Panc1 (cell line): ENCODE measurements at regions not wholly inside any gene's neighbourhood (a gene's known extent, or its start where the extent isn't known, plus 50 kb on each side); places are given as distances from the start of the nearest gene placed in this dataset.

Experiments
- ATAC-seq: fragments of 200-7000 bp; cut with Tn5 transposase; 2 replicates; pipeline ENCODE4 v1.9.1; 2020; ENCODE audit warnings: mild to moderate bottlenecking, moderate library complexity
- BruUV-seq: library from RNA; stranded (reverse); fragments of 400-500 nt; replicated peaks from 2 replicates; lab custom pipeline; 2021; lab: Mats Ljungman, UMichigan
- CTCF ChIA-PET: fragments of 300-600 bp; sonication (Branson Sonifier 250); formaldehyde crosslinking; loops from one replicate; lab custom pipeline; 2022; ENCODE audit warnings: antibody characterized with exemption; lab: Charles Lee
- POLR2A ChIA-PET: fragments of 300-600 bp; sonication (Branson Sonifier 250); formaldehyde crosslinking; loops from one replicate; lab custom pipeline; 2022; ENCODE audit warnings: antibody characterized with exemption; lab: Charles Lee
- DNase-seq: peaks from one replicate; pipeline ENCODE4 v3.0.0-alpha.2; 2010; ENCODE audit warnings: low read depth, low spot score
- H3K27ac ChIP-seq: 2 replicates; pipeline ENCODE4 v1.5.1; 2011; ENCODE audit warnings: mild to moderate bottlenecking, low read length, inconsistent platforms
- H3K27me3 ChIP-seq: fragments of 200-500 bp; sonication (Bioruptor generic); 2 replicates; pipeline ENCODE4 v1.6.0; 2014; ENCODE audit warnings: low read length, inconsistent platforms; ENCODE audit not compliant: control insufficient read depth, insufficient read depth
- H3K36me3 ChIP-seq: fragments of 200-500 bp; sonication (Bioruptor generic); 2 replicates; pipeline ENCODE4 v1.5.1; 2014; ENCODE audit warnings: inconsistent platforms, mild to moderate bottlenecking, low read length, moderate library complexity; ENCODE audit not compliant: control insufficient read depth, insufficient read depth
- H3K4me1 ChIP-seq: 2 replicates; pipeline ENCODE4 v1.5.1; 2011; ENCODE audit warnings: inconsistent platforms, mild to moderate bottlenecking, low read length, moderate library complexity; ENCODE audit not compliant: control insufficient read depth, insufficient read depth
- H3K4me3 ChIP-seq, 2 experiments: 2 replicates each; pipeline ENCODE4 v1.5.1; 2011 to 2012; ENCODE audit warnings: low read depth in 2 of 2, low read length in 2 of 2, mild to moderate bottlenecking in 2 of 2, inconsistent platforms in 1 of 2, moderate library complexity in 1 of 2
- H3K9me3 ChIP-seq: fragments of 200-500 bp; sonication (Bioruptor generic); 2 replicates; pipeline ENCODE4 v1.5.1; 2014; ENCODE audit warnings: low read depth, mild to moderate bottlenecking, inconsistent platforms, low read length, moderate library complexity; ENCODE audit not compliant: control insufficient read depth, insufficient read depth
- CTCF ChIP-seq: fragments of 450-650 bp; IDR thresholded peaks from 2 replicates; pipeline ENCODE4 v1.5.1; 2017; ENCODE audit warnings: mild to moderate bottlenecking
- POLR2AphosphoS5 ChIP-seq: IDR thresholded peaks from 2 replicates; pipeline ENCODE4 v1.6.1; 2012; ENCODE audit warnings: mild to moderate bottlenecking, low read depth, low read length, moderate library complexity
- SIN3A ChIP-seq: IDR thresholded peaks from 2 replicates; pipeline ENCODE4 v1.6.1; 2012; ENCODE audit warnings: low read depth, mild to moderate bottlenecking, low read length, moderate library complexity, borderline replicate concordance; ENCODE audit not compliant: insufficient read depth
- TCF7L2 ChIP-seq: IDR thresholded peaks from 2 replicates; pipeline ENCODE4 v1.6.1; 2011; ENCODE audit warnings: mild to moderate bottlenecking, low read depth, low read length, inconsistent platforms
- in situ Hi-C: cut with HindIII; loops from 2 replicates; pipeline ENCODE4 v1.10.0; 2016; ENCODE audit warnings: low sequenced_read_pairs, low pct_unique_long_range_greater_than_20kb
- intact Hi-C: fragments of 100-400 bp; cut with micrococcal nuclease; formaldehyde crosslinking; loops from one replicate; pipeline ENCODE4 v1.10.0; 2022; ENCODE audit not compliant: unreplicated experiment
- TF ChIP-seq, protein P1 (sequence below), 2 experiments: IDR thresholded peaks; 2 replicates each; pipeline ENCODE4 v1.6.1; 2011 to 2012; ENCODE audit warnings: low read depth in 2 of 2, control low read depth in 1 of 2, low read length in 1 of 2, mild to moderate bottlenecking in 1 of 2, moderate library complexity in 1 of 2; ENCODE audit not compliant: insufficient read depth in 1 of 2

- in situ Hi-C loops = no loop called here
- Histone ChIP-seq H3K27me3 (no peaks in the 10 kb centered on the region; the same call in 1 of the 2 replicates), H3K36me3 (no peaks in the 10 kb centered on the region), H3K9me3 (no peaks in the 10 kb centered on the region), H3K27ac (no peak overlapping the region), H3K4me1 (no peaks in the 10 kb centered on the region), H3K4me3 (no peak overlapping the region)
- TF ChIP-seq TCF7L2 (no peak), CTCF (no peak), SIN3A (no peak), POLR2AphosphoS5 (no peak)
- TF ChIP-seq, protein P1, sequence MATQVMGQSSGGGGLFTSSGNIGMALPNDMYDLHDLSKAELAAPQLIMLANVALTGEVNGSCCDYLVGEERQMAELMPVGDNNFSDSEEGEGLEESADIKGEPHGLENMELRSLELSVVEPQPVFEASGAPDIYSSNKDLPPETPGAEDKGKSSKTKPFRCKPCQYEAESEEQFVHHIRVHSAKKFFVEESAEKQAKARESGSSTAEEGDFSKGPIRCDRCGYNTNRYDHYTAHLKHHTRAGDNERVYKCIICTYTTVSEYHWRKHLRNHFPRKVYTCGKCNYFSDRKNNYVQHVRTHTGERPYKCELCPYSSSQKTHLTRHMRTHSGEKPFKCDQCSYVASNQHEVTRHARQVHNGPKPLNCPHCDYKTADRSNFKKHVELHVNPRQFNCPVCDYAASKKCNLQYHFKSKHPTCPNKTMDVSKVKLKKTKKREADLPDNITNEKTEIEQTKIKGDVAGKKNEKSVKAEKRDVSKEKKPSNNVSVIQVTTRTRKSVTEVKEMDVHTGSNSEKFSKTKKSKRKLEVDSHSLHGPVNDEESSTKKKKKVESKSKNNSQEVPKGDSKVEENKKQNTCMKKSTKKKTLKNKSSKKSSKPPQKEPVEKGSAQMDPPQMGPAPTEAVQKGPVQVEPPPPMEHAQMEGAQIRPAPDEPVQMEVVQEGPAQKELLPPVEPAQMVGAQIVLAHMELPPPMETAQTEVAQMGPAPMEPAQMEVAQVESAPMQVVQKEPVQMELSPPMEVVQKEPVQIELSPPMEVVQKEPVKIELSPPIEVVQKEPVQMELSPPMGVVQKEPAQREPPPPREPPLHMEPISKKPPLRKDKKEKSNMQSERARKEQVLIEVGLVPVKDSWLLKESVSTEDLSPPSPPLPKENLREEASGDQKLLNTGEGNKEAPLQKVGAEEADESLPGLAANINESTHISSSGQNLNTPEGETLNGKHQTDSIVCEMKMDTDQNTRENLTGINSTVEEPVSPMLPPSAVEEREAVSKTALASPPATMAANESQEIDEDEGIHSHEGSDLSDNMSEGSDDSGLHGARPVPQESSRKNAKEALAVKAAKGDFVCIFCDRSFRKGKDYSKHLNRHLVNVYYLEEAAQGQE (IDR thresholded peaks at IDR 0.05; ENCODE audit: insufficient read depth in 1 of 2, low read depth in 2 of 2, low read length in 1 of 2) = no peak
- no peak for DNase-seq
- BruUV-seq = no TSS peak
- POLR2A ChIA-PET = no interaction called here
- no peak for ATAC-seq
- CTCF ChIA-PET = no interaction called here
- intact Hi-C loops = no loop called here
Measured at GRCh38 chr2:7593360-7593759, 676.1 kb downstream of the RNF144A start.

DNA sequence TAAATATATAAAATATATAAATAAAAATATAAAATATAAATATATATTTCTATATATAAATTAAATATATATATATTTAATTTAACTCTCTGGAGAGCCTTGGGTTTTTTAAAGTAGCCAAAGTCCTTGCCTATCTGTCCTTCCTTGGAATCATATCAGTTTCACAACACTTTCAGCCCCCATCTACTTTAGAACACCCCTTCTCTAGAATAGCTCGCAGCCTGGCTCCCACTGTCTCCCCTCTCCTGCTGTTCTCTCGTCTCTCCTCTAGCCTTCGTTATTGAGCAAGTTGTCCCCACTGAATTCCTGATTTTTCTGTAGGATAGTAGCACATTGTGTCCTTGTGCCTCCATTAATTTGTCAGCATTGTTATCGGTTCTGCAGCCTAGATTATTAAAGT lies 677.0 kb downstream of the RNF144A start:
- no peak for DNase-seq
- TF ChIP-seq POLR2AphosphoS5 (no peak), TCF7L2 (no peak), CTCF (no peak)
- TF ChIP-seq, protein P1 (IDR thresholded peaks at IDR 0.05; ENCODE audit: insufficient read depth in 1 of 2, low read depth in 2 of 2, low read length in 1 of 2) = no peak
- in situ Hi-C loops (no loop called here), intact Hi-C loops (no loop called here)
- no peaks in the 10 kb centered on the region for H3K9me3 ChIP-seq
- ChIA-PET CTCF (no interaction called here), POLR2A (no interaction called here)
- no peaks in the 10 kb centered on the region for H3K4me1 ChIP-seq
- H3K36me3 ChIP-seq = no peaks in the 10 kb centered on the region
- no peaks in the 10 kb centered on the region; the same call in 1 of the 2 replicates for H3K27me3 ChIP-seq
- no TSS peak for BruUV-seq
- H3K4me3 ChIP-seq = no peak overlapping the region
- H3K27ac ChIP-seq = no peak overlapping the region
- ATAC-seq = no peak
